HCT116 (cell line): ENCODE measurements at regions not wholly inside any gene's neighbourhood (a gene's known extent, or its start where the extent isn't known, plus 50 kb on each side); places are given as distances from the start of the nearest gene placed in this dataset.

Experiments used
- ATAC-seq: fragments of 200-7000 bp; cut with Tn5 transposase; 2 replicates; pipeline ENCODE4 v1.9.1; 2020; ENCODE audit warnings: mild to moderate bottlenecking, moderate library complexity
- BruUV-seq: library from RNA; stranded (reverse); fragments of 400-500 nt; replicated peaks from 2 replicates; lab custom pipeline; 2021; lab: Mats Ljungman, UMichigan
- CTCF ChIA-PET: fragments of 300-600 bp; sonication (Branson Sonifier 250); formaldehyde crosslinking; loops from one replicate; lab custom pipeline; 2021; ENCODE audit warnings: antibody characterized with exemption; lab: Charles Lee
- POLR2A ChIA-PET: fragments of 300-600, 350-600 bp; sonication (Branson Sonifier 250); formaldehyde crosslinking; loops from one replicate; lab custom pipeline; 2021; ENCODE audit warnings: antibody characterized with exemption; lab: Charles Lee
- RAD21 ChIA-PET, 2 experiments: fragments of 300-600 bp; sonication (Branson Sonifier 250); formaldehyde crosslinking; loops; one replicate each; lab custom pipeline; 2023; ENCODE audit warnings: low total read pairs in 2 of 2; ENCODE audit not compliant: uncharacterized antibody in 2 of 2, unreplicated experiment in 2 of 2, low non-redundant PET in 1 of 2; lab: Charles Lee
- DNase-seq: peaks from one replicate; pipeline ENCODE4 v3.0.0-alpha.2; 2010; ENCODE audit warnings: low read depth, low spot score
- H2AFZ ChIP-seq: fragments of 200-600 bp; shearing (Covaris generic), sonication (generic); 2 replicates; pipeline ENCODE4 v1.6.1; 2017; ENCODE audit warnings: low read depth, mixed run types, mixed read lengths, antibody characterized with exemption, low read length; ENCODE audit not compliant: poor library complexity, severe bottlenecking
- H3K27ac ChIP-seq: 2 replicates; pipeline ENCODE4 v1.5.1; 2012; ENCODE audit warnings: low read depth, low read length
- H3K27me3 ChIP-seq: fragments of 200-600 bp; sonication (generic); 2 replicates; pipeline ENCODE4 v1.6.1; 2016; ENCODE audit warnings: mixed run types, low read length, mixed read lengths; ENCODE audit not compliant: insufficient read depth
- H3K36me3 ChIP-seq, 2 experiments: fragments of 200-500 bp in 1 of 2; fragments of 200-600 bp in 1 of 2; sonication (Bioruptor generic) in 1 of 2; sonication (generic) in 1 of 2; 2 replicates each; pipeline versions ENCODE4 v1.5.1 to v1.6.1; 2014 to 2016; ENCODE audit warnings: low read length in 2 of 2, inconsistent platforms in 1 of 2, mixed read lengths in 1 of 2, mixed run types in 1 of 2; ENCODE audit not compliant: insufficient read depth in 2 of 2, control insufficient read depth in 1 of 2
- H3K4me1 ChIP-seq, 2 experiments: fragments of 200-600 bp in 1 of 2; sonication (generic) in 1 of 2; 2 replicates each; pipeline versions ENCODE4 v1.5.1 to v1.6.1; 2012 to 2017; ENCODE audit warnings: low read length in 2 of 2, inconsistent platforms in 1 of 2, mild to moderate bottlenecking in 1 of 2, mixed read lengths in 1 of 2, mixed run types in 1 of 2, moderate library complexity in 1 of 2; ENCODE audit not compliant: insufficient read depth in 2 of 2, control insufficient read depth in 1 of 2
- H3K4me2 ChIP-seq: fragments of 200-600 bp; sonication (generic); 2 replicates; pipeline ENCODE4 v1.6.1; 2017; ENCODE audit warnings: mixed run types, low read length, mixed read lengths
- H3K4me3 ChIP-seq, 2 experiments: fragments of 200-600 bp in 1 of 2; sonication (generic) in 1 of 2; replicated peaks in 1 of 2; 2 replicates each; pipeline ENCODE4 v1.5.1; 2011 to 2016; ENCODE audit warnings: low read length in 2 of 2, control low read depth in 1 of 2, low read depth in 1 of 2, mild to moderate bottlenecking in 1 of 2, mixed read lengths in 1 of 2, mixed run types in 1 of 2
- H3K79me2 ChIP-seq: fragments of 200-600 bp; sonication (generic); 2 replicates; pipeline ENCODE4 v1.6.1; 2017; ENCODE audit warnings: mild to moderate bottlenecking, mixed run types, low read length, moderate library complexity, mixed read lengths; ENCODE audit not compliant: insufficient read depth
- H3K9ac ChIP-seq: fragments of 200-600 bp; sonication (generic); 2 replicates; pipeline ENCODE4 v1.6.1; 2016; ENCODE audit warnings: low read length, mixed read lengths
- H3K9me2 ChIP-seq: fragments of 200-600 bp; sonication (generic), shearing (Covaris generic); 2 replicates; pipeline ENCODE4 v1.6.1; 2017; ENCODE audit warnings: mixed run types, mild to moderate bottlenecking, moderate library complexity; ENCODE audit not compliant: insufficient read depth
- H3K9me3 ChIP-seq, 2 experiments: fragments of 200-500 bp in 1 of 2; fragments of 200-600 bp in 1 of 2; sonication (Bioruptor generic) in 1 of 2; sonication (generic) in 1 of 2; 2 replicates each; pipeline ENCODE4 v1.6.1; 2014 to 2017; ENCODE audit warnings: low read length in 2 of 2, mixed read lengths in 2 of 2, inconsistent platforms in 1 of 2, low read depth in 1 of 2, mild to moderate bottlenecking in 1 of 2, mixed run types in 1 of 2, moderate library complexity in 1 of 2; ENCODE audit not compliant: control insufficient read depth in 1 of 2, insufficient read depth in 1 of 2
- H4K20me1 ChIP-seq: fragments of 200-600 bp; sonication (generic), shearing (Covaris generic); 2 replicates; pipeline ENCODE4 v1.6.1; 2017; ENCODE audit warnings: mixed run types, mild to moderate bottlenecking, moderate library complexity; ENCODE audit not compliant: insufficient read depth
- ATF3 ChIP-seq: IDR thresholded peaks from 2 replicates; pipeline ENCODE4 v1.6.1; 2012
- CBX3 ChIP-seq: IDR thresholded peaks from 2 replicates; pipeline ENCODE4 v1.6.1; 2012; ENCODE audit warnings: low read depth
- CEBPB ChIP-seq: IDR thresholded peaks from 2 replicates; pipeline ENCODE4 v1.6.1; 2012; ENCODE audit warnings: low read depth
- CTCF ChIP-seq, 3 experiments: fragments of 200-600 bp in 1 of 3; sonication (generic) in 1 of 3; IDR thresholded peaks in 2 of 3; conservative IDR thresholded peaks in 1 of 3; 2 replicates each; pipeline ENCODE4 v1.5.1; 2012 to 2017; ENCODE audit warnings: low read depth in 2 of 3, low read length in 2 of 3, antibody characterized with exemption in 1 of 3, borderline replicate concordance in 1 of 3, control low read depth in 1 of 3, mild to moderate bottlenecking in 1 of 3, mixed read lengths in 1 of 3, mixed run types in 1 of 3, moderate library complexity in 1 of 3; ENCODE audit not compliant: insufficient read depth in 1 of 3
- EGR1 ChIP-seq: IDR thresholded peaks from 2 replicates; pipeline ENCODE4 v1.6.1; 2012; ENCODE audit warnings: low read depth
- EZH2 ChIP-seq: fragments of 200-600 bp; sonication (generic); IDR thresholded peaks from 2 replicates; pipeline ENCODE4 v1.6.1; 2017; ENCODE audit warnings: antibody characterized with exemption, mixed run types
- FOSL1 ChIP-seq: IDR thresholded peaks from 2 replicates; pipeline ENCODE4 v1.6.1; 2012; ENCODE audit warnings: low read depth
- JUND ChIP-seq: IDR thresholded peaks from 2 replicates; pipeline ENCODE4 v1.6.1; 2012
- POLR2AphosphoS5 ChIP-seq: IDR thresholded peaks from 2 replicates; pipeline ENCODE4 v1.6.1; 2011; ENCODE audit warnings: mild to moderate bottlenecking, low read depth, low read length, moderate library complexity
- SIN3A ChIP-seq: IDR thresholded peaks from 2 replicates; pipeline ENCODE4 v1.6.1; 2012; ENCODE audit warnings: low read depth
- SP1 ChIP-seq: IDR thresholded peaks from 2 replicates; pipeline ENCODE4 v1.6.1; 2012; ENCODE audit warnings: low read depth
- SRF ChIP-seq: IDR thresholded peaks from 2 replicates; pipeline ENCODE4 v1.6.1; 2012; ENCODE audit warnings: low read depth
- ZBTB33 ChIP-seq: IDR thresholded peaks from 2 replicates; pipeline ENCODE4 v1.6.1; 2011; ENCODE audit warnings: mild to moderate bottlenecking, low read length, moderate library complexity; ENCODE audit not compliant: insufficient replicate concordance; ENCODE audit errors: extremely low read depth
- ZFX ChIP-seq: fragments of 450-650 bp; IDR thresholded peaks from 2 replicates; pipeline ENCODE4 v1.6.1; 2017
- intact Hi-C: fragments of 100-400 bp; cut with micrococcal nuclease; formaldehyde crosslinking; loops from 2 replicates; pipeline ENCODE4 v1.10.0; 2022

GRCh38 chr10:29757551-29758297 is 123.0 kb upstream of the SVIL start:
- peak overlapping the region; percentile 37 for H2AFZ ChIP-seq
- ChIA-PET RAD21 (interaction anchor here in 1 of 2 experiments (1.0 kb wide), 1 partner anchor 238 kb away, joined by 3 read pairs; no protein-coding TSS in a partner anchor), CTCF (interaction anchor here (1.2 kb wide), 1 partner anchor 22 kb away, joined by 4 read pairs; no protein-coding TSS in a partner anchor), POLR2A (no interaction called here)
- ATAC-seq (peak; percentile 88), DNase-seq (peak; percentile 85)
- H3K4me1 ChIP-seq: peaks cover 20 to 26% of the 10 kb centered on the region in 2 experiments
- peak overlapping the region; percentile 8 to 27; a peak in 2 of 4 replicates for H3K4me3 ChIP-seq
- H3K36me3 ChIP-seq: no peaks in the 10 kb centered on the region
- TF ChIP-seq SIN3A (peak; percentile 64; the same call in 1 of the 2 replicates), ZBTB33 (peak; percentile 34), POLR2AphosphoS5 (peak; percentile 19; the same call in 1 of the 2 replicates), ATF3 (no peak), CEBPB (0 out of 2 replicates have a peak, but pooled peaks have one; percentile 62), EGR1 (peak; percentile 41; the same call in 1 of the 2 replicates), JUND (peak; percentile 89), ZFX (no peak), EZH2 (no peak), CBX3 (peak; percentile 42; the same call in 1 of the 2 replicates), SP1 (peak; percentile 65), CTCF (IDR thresholded peaks at IDR 0.05 in 2 of 3, conservative IDR thresholded peaks at IDR 0.05 in 1 of 3; ENCODE audit: borderline replicate concordance in 1 of 3, insufficient read depth in 1 of 3, low read depth in 2 of 3, low read length in 2 of 3) (no peak), FOSL1 (peak; percentile 89), SRF (peak; percentile 49; the same call in 1 of the 2 replicates)
- no peaks in the 10 kb centered on the region for H3K9me3 ChIP-seq
- no peaks in the 10 kb centered on the region for H3K9me2 ChIP-seq
- BruUV-seq: no TSS peak
- intact Hi-C loops: no loop called here
- peak overlapping the region; percentile 70 for H3K4me2 ChIP-seq
- no peaks in the 10 kb centered on the region for H4K20me1 ChIP-seq
- H3K79me2 ChIP-seq: no peaks in the 10 kb centered on the region
- H3K27me3 ChIP-seq: no peaks in the 10 kb centered on the region
- H3K27ac ChIP-seq: peak overlapping the region; percentile 28; the same call in 1 of the 2 replicates
- H3K9ac ChIP-seq: no peak overlapping the region
